ENCODE measurements at regions not wholly inside any gene's neighbourhood (a gene's known extent, or its start where the extent isn't known, plus 50 kb on each side); places are given as distances from the start of the nearest gene placed in this dataset.

DNA sequence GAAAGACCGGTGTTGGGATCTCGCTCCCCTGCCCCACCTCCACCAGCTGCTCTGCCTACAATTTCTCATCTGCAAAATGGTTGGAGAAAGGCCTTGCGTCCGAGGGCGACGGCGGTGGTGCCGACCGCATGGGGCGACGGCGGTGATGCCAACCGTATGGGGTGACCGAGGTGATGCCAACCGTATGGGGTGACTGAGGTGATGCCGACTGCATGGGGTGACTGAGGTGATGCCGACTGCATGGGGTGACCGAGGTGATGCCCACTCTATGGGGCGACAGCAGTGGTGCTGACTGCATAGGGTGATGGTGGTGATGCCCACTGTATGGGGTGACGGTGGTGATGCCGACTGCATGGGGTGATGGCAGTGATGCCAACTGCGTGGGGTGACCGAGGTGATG is 171.0 kb downstream of the OLFM1 start:
- H3K36me3 ChIP-seq: no peaks in the 10 kb centered on the region
- peaks cover 0 to 91% (median 2%) of the 10 kb centered on the region in 4 donors for H3K27me3 ChIP-seq
- TF ChIP-seq, protein P1, sequence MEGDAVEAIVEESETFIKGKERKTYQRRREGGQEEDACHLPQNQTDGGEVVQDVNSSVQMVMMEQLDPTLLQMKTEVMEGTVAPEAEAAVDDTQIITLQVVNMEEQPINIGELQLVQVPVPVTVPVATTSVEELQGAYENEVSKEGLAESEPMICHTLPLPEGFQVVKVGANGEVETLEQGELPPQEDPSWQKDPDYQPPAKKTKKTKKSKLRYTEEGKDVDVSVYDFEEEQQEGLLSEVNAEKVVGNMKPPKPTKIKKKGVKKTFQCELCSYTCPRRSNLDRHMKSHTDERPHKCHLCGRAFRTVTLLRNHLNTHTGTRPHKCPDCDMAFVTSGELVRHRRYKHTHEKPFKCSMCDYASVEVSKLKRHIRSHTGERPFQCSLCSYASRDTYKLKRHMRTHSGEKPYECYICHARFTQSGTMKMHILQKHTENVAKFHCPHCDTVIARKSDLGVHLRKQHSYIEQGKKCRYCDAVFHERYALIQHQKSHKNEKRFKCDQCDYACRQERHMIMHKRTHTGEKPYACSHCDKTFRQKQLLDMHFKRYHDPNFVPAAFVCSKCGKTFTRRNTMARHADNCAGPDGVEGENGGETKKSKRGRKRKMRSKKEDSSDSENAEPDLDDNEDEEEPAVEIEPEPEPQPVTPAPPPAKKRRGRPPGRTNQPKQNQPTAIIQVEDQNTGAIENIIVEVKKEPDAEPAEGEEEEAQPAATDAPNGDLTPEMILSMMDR (IDR thresholded peaks at IDR 0.05): no peak
- no peak for TF ChIP-seq EP300 (IDR thresholded peaks at IDR 0.05)
- no peak for TF ChIP-seq POLR2A (IDR thresholded peaks at IDR 0.05; ENCODE audit: low read depth)
- no peak for TF ChIP-seq POLR2AphosphoS5 (IDR thresholded peaks at IDR 0.05)
- no peaks in the 10 kb centered on the region for H3K9me3 ChIP-seq
- H3K27ac ChIP-seq (replicated peaks in 1 of 4): no peak overlapping the region
- peaks cover 0 to 7% (median 5%) of the 10 kb centered on the region in 4 donors for H3K4me1 ChIP-seq
- no peak overlapping the region for H3K4me3 ChIP-seq
- intact Hi-C loops (cut with DNase I): no loop called here
- no peak for DNase-seq (ENCODE audit: extremely low spot score)
- 96% methylated on average over 23 of the region's 23 CpGs for WGBS

DNA sequence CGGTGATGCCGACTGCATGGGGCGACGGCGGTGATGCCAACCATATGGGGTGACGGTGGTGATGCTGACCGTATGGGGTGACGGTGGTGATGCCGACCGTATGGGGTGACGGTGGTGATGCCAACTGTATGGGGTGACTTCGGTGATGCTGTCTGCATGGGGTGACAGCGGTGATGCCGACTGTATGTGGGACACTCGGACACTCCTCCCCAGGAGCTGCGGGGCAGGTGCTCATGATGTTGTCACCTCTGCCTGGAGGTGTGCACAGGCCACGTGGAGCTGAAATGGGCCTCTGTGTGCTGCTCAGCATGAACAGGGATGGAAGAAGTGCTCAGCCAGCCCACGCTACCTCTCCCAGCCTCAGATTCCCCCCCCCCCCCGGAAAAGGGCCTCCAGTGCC is 171.8 kb downstream of the OLFM1 start:
- Histone ChIP-seq H3K27ac (replicated peaks in 1 of 4) (no peak overlapping the region), H3K4me1 (peaks cover 0 to 7% (median 5%) of the 10 kb centered on the region in 4 donors), H3K27me3 (peaks cover 0 to 91% (median 2%) of the 10 kb centered on the region in 4 donors), H3K9me3 (no peaks in the 10 kb centered on the region), H3K36me3 (no peaks in the 10 kb centered on the region), H3K4me3 (no peak overlapping the region)
- TF ChIP-seq POLR2A (IDR thresholded peaks at IDR 0.05; ENCODE audit: low read depth): no peak
- TF ChIP-seq POLR2AphosphoS5 (IDR thresholded peaks at IDR 0.05): no peak
- TF ChIP-seq EP300 (IDR thresholded peaks at IDR 0.05): no peak
- TF ChIP-seq, protein P1 (IDR thresholded peaks at IDR 0.05): no peak
- WGBS: 90% methylated on average over 16 of the region's 19 CpGs
- no peak for DNase-seq (ENCODE audit: extremely low spot score)
- intact Hi-C loops (cut with DNase I): no loop called here

- TF ChIP-seq EP300 (IDR thresholded peaks at IDR 0.05): no peak
- no peak for TF ChIP-seq POLR2AphosphoS5 (IDR thresholded peaks at IDR 0.05)
- TF ChIP-seq, protein P1 (IDR thresholded peaks at IDR 0.05): no peak
- TF ChIP-seq POLR2A (IDR thresholded peaks at IDR 0.05; ENCODE audit: low read depth): no peak
- Histone ChIP-seq H3K9me3 (no peaks in the 10 kb centered on the region), H3K27ac (replicated peaks in 1 of 4) (no peak overlapping the region), H3K36me3 (no peaks in the 10 kb centered on the region), H3K4me1 (peaks cover 0 to 7% (median 5%) of the 10 kb centered on the region in 4 donors), H3K4me3 (no peak overlapping the region), H3K27me3 (peaks cover 0 to 91% (median 2%) of the 10 kb centered on the region in 4 donors)
- intact Hi-C loops (cut with DNase I): no loop called here
- DNase-seq (ENCODE audit: extremely low spot score): no peak
- WGBS: 57% methylated on average over 28 of the region's 35 CpGs
These were observed 173.0 kb downstream of the OLFM1 start for GRCh38 chr9:135260221-135261180.

- no peak overlapping the region for H3K4me3 ChIP-seq
- DNase-seq (ENCODE audit: extremely low spot score): no peak
- intact Hi-C loops (cut with DNase I): no loop called here
- WGBS: 42% methylated on average over 7 of the region's 7 CpGs
- H3K9me3 ChIP-seq: no peaks in the 10 kb centered on the region
- no peak overlapping the region for H3K27ac ChIP-seq (replicated peaks in 1 of 4)
- peaks cover 0 to 7% (median 4%) of the 10 kb centered on the region in 4 donors for H3K4me1 ChIP-seq
- peaks cover 0 to 91% (median 2%) of the 10 kb centered on the region in 4 donors for H3K27me3 ChIP-seq
- H3K36me3 ChIP-seq: no peaks in the 10 kb centered on the region
- TF ChIP-seq POLR2A (IDR thresholded peaks at IDR 0.05; ENCODE audit: low read depth) (no peak), POLR2AphosphoS5 (IDR thresholded peaks at IDR 0.05) (no peak), EP300 (IDR thresholded peaks at IDR 0.05) (no peak)
- TF ChIP-seq, protein P1 (IDR thresholded peaks at IDR 0.05): no peak
These were observed 174.8 kb downstream of the OLFM1 start for GRCh38 chr9:135262248-135262647.
